Astrocyte of the cerebellum (primary cell): ENCODE measurements at regions not wholly inside any gene's neighbourhood (a gene's known extent, or its start where the extent isn't known, plus 50 kb on each side); places are given as distances from the start of the nearest gene placed in this dataset.

ENCODE experiments used
- DNase-seq: peaks from one replicate; pipeline ENCODE4 v3.0.0-alpha.2; 2011; ENCODE audit warnings: low read depth
- H3K4me3 ChIP-seq: 2 replicates; pipeline ENCODE4 v1.5.1; 2011; ENCODE audit warnings: mild to moderate bottlenecking, low read depth, low read length, moderate library complexity
- CTCF ChIP-seq: IDR thresholded peaks from 2 replicates; pipeline ENCODE4 v1.5.1; 2012; ENCODE audit warnings: low read length, low read depth, moderate library complexity, mild to moderate bottlenecking; ENCODE audit errors: missing control alignments
- in situ Hi-C: cut with HindIII; loops from 2 replicates; pipeline ENCODE4 v1.10.0; 2017; ENCODE audit warnings: low sequenced_read_pairs

- DNase-seq, result no peak
- in situ Hi-C loops, result no loop called here
- TF ChIP-seq CTCF, result no peak
- no peak overlapping the region for H3K4me3 ChIP-seq
Observed at GRCh38 chr3:56919137-56919796, 117.5 kb upstream of the ARHGEF3 start.

- in situ Hi-C loops, result no loop called here
- no peak overlapping the region for H3K4me3 ChIP-seq
- DNase-seq, result no peak
- TF ChIP-seq CTCF, result no peak
Observed at GRCh38 chr3:56918111-56918568, 116.4 kb upstream of the ARHGEF3 start.

- in situ Hi-C loops, result no loop called here
- DNase-seq, result no peak
- no peak overlapping the region for H3K4me3 ChIP-seq
- no peak for TF ChIP-seq CTCF
Observed at GRCh38 chr3:56917361-56918110, 115.8 kb upstream of the ARHGEF3 start.

- H3K4me3 ChIP-seq, result no peak overlapping the region
- in situ Hi-C loops, result no loop called here
- TF ChIP-seq CTCF, result no peak
- no peak for DNase-seq
Observed at GRCh38 chr3:56916716-56917360, 115.1 kb upstream of the ARHGEF3 start.

GRCh38 chr3:56915966-56916586, 114.3 kb upstream of the ARHGEF3 start:
- in situ Hi-C loops, result no loop called here
- no peak overlapping the region for H3K4me3 ChIP-seq
- TF ChIP-seq CTCF, result no peak
- no peak for DNase-seq

- no peak overlapping the region for H3K4me3 ChIP-seq
- TF ChIP-seq CTCF, result no peak
- no peak for DNase-seq
Observed at GRCh38 chr3:56914646-56915045, 112.9 kb upstream of the ARHGEF3 start.

More at GRCh38 chr3:56914646-56915045, 112.9 kb upstream of the ARHGEF3 start:
- in situ Hi-C loops, result no loop called here
